ENCODE measurements at regions not wholly inside any gene's neighbourhood (a gene's known extent, or its start where the extent isn't known, plus 50 kb on each side); places are given as distances from the start of the nearest gene placed in this dataset.
A peak's percentile ranks its signal among the peaks of the same experiment; 100 is the strongest.

DNA sequence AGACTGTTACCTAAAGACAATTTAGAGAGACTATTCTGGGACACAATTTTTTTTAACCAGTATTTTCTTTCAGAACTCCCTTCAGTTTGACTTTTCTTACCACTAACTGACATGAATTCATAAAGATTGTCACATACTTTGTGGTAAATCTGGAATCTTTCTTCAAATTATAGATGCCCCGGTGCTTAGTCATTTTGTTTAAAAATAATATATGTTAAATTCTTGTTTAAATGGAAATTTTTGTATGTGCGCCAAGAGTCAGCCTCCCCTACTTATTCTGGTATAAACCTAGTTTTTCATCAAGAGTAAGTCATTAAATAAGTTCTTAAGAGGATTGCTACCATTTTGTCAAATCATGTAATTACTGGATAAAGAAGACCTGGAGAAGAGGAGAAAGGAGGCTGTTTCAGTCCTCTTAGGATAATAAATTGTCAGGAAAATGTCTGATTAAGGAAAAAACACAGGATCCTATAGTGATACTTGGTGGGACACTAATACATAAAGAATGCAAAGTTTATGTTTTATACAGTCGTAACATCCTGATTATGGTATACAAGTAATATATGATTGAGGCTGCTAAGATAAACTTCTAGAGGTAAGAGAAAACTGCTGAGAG, 424.4 kb downstream of the PMP22 start:
- H3K4me1 ChIP-seq (ENCODE audit: control insufficient read depth, insufficient read depth, low read length), result no peaks in the 10 kb centered on the region
- H3K9me3 ChIP-seq (ENCODE audit: control insufficient read depth, insufficient read depth, low read length), result no peaks in the 10 kb centered on the region
- H3K27me3 ChIP-seq (ENCODE audit: control insufficient read depth, insufficient read depth, low read length), result no peaks in the 10 kb centered on the region
- H3K27ac ChIP-seq (ENCODE audit: low read length), result no peak overlapping the region
- H3K4me3 ChIP-seq (ENCODE audit: low read length), result no peak overlapping the region
- no peaks in the 10 kb centered on the region for H3K36me3 ChIP-seq (ENCODE audit: control insufficient read depth, insufficient read depth, low read length)
- no CpG with 5 or more reads among the region's 3 CpGs for WGBS (ENCODE audit: insufficient coverage, insufficient read length)
- DNase-seq (ENCODE audit: low read depth, low spot score), result no peak

DNA sequence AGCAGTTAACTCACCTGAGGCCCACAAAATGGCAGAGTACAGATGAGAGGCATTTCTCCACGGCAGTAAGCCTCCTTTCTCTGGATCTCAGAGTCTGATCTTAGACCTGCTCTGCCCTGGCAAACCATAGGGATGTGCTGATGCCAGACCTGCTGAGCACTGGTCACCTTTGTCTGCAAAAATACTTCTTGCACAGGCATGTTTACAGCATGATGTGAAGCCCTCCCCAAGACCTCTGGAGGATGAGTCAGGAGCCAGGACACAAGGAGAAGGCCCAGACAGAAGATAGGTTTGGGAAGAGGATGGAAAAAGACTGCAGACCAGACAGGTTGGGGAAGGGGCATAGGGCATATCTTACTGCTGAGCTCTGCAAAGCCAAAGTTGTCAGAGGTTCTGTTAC, 426.6 kb downstream of the PMP22 start:
- no CpG with 5 or more reads among the region's 1 CpG for WGBS (ENCODE audit: insufficient coverage, insufficient read length)
- H3K4me3 ChIP-seq (ENCODE audit: low read length), result no peak overlapping the region
- H3K27ac ChIP-seq (ENCODE audit: low read length), result no peak overlapping the region
- no peaks in the 10 kb centered on the region for H3K4me1 ChIP-seq (ENCODE audit: control insufficient read depth, insufficient read depth, low read length)
- H3K9me3 ChIP-seq (ENCODE audit: control insufficient read depth, insufficient read depth, low read length), result no peaks in the 10 kb centered on the region
- no peaks in the 10 kb centered on the region for H3K36me3 ChIP-seq (ENCODE audit: control insufficient read depth, insufficient read depth, low read length)
- DNase-seq (ENCODE audit: low read depth, low spot score), result no peak
- H3K27me3 ChIP-seq (ENCODE audit: control insufficient read depth, insufficient read depth, low read length), result no peaks in the 10 kb centered on the region

GRCh38 chr17:14833201-14833785, 431.8 kb downstream of the PMP22 start:
- H3K27me3 ChIP-seq (ENCODE audit: control insufficient read depth, insufficient read depth, low read length), result no peaks in the 10 kb centered on the region
- no CpG with 5 or more reads among the region's 6 CpGs for WGBS (ENCODE audit: insufficient coverage, insufficient read length)
- H3K4me3 ChIP-seq (ENCODE audit: low read length), result no peak overlapping the region
- H3K36me3 ChIP-seq (ENCODE audit: control insufficient read depth, insufficient read depth, low read length), result no peaks in the 10 kb centered on the region
- no peak overlapping the region for H3K27ac ChIP-seq (ENCODE audit: low read length)
- DNase-seq (ENCODE audit: low read depth, low spot score), result no peak
- no peaks in the 10 kb centered on the region for H3K9me3 ChIP-seq (ENCODE audit: control insufficient read depth, insufficient read depth, low read length)
- no peaks in the 10 kb centered on the region for H3K4me1 ChIP-seq (ENCODE audit: control insufficient read depth, insufficient read depth, low read length)

DNA sequence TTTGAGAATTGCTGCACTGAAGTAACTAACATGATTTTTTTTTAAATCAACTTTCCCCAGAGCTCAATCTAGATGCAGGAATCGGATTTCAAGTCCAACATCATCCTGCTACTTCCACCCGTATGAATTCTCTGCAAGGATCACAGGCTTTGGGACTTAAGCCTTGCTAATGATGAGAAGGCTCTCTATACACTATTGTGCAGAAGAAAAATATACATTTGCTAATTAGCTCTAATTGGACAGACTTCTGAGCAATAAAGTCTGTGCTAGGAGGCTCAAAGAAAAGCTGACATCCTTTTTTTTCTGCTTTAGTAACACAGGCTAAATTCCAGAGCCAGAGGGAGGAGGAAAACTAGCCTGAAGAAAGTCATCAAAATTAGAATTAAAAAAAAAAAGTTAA, 433.6 kb downstream of the PMP22 start:
- no CpG with 5 or more reads among the region's 2 CpGs for WGBS (ENCODE audit: insufficient coverage, insufficient read length)
- no peaks in the 10 kb centered on the region for H3K36me3 ChIP-seq (ENCODE audit: control insufficient read depth, insufficient read depth, low read length)
- H3K9me3 ChIP-seq (ENCODE audit: control insufficient read depth, insufficient read depth, low read length), result no peaks in the 10 kb centered on the region
- no peak for DNase-seq (ENCODE audit: low read depth, low spot score)
- H3K27me3 ChIP-seq (ENCODE audit: control insufficient read depth, insufficient read depth, low read length), result no peaks in the 10 kb centered on the region
- no peak overlapping the region for H3K4me3 ChIP-seq (ENCODE audit: low read length)
- no peak overlapping the region for H3K27ac ChIP-seq (ENCODE audit: low read length)
- H3K4me1 ChIP-seq (ENCODE audit: control insufficient read depth, insufficient read depth, low read length), result no peaks in the 10 kb centered on the region

- no peak overlapping the region for H3K27ac ChIP-seq (ENCODE audit: low read length)
- H3K9me3 ChIP-seq (ENCODE audit: control insufficient read depth, insufficient read depth, low read length), result no peaks in the 10 kb centered on the region
- WGBS (ENCODE audit: insufficient coverage, insufficient read length), result no CpG with 5 or more reads among the region's 6 CpGs
- no peaks in the 10 kb centered on the region for H3K4me1 ChIP-seq (ENCODE audit: control insufficient read depth, insufficient read depth, low read length)
- no peak for DNase-seq (ENCODE audit: low read depth, low spot score)
- no peak overlapping the region for H3K4me3 ChIP-seq (ENCODE audit: low read length)
- H3K36me3 ChIP-seq (ENCODE audit: control insufficient read depth, insufficient read depth, low read length), result no peaks in the 10 kb centered on the region
- H3K27me3 ChIP-seq (ENCODE audit: control insufficient read depth, insufficient read depth, low read length), result no peaks in the 10 kb centered on the region
Observed at GRCh38 chr17:14827396-14827919, 437.7 kb downstream of the PMP22 start.

GRCh38 chr17:14826358-14826757, 438.8 kb downstream of the PMP22 start:
- no peak for DNase-seq (ENCODE audit: low read depth, low spot score)
- Histone ChIP-seq H3K4me1 (ENCODE audit: control insufficient read depth, insufficient read depth, low read length) (no peaks in the 10 kb centered on the region), H3K9me3 (ENCODE audit: control insufficient read depth, insufficient read depth, low read length) (no peaks in the 10 kb centered on the region), H3K4me3 (ENCODE audit: low read length) (no peak overlapping the region), H3K27me3 (ENCODE audit: control insufficient read depth, insufficient read depth, low read length) (no peaks in the 10 kb centered on the region), H3K36me3 (ENCODE audit: control insufficient read depth, insufficient read depth, low read length) (no peaks in the 10 kb centered on the region), H3K27ac (ENCODE audit: low read length) (no peak overlapping the region)
- no CpG with 5 or more reads among the region's 3 CpGs for WGBS (ENCODE audit: insufficient coverage, insufficient read length)

DNA sequence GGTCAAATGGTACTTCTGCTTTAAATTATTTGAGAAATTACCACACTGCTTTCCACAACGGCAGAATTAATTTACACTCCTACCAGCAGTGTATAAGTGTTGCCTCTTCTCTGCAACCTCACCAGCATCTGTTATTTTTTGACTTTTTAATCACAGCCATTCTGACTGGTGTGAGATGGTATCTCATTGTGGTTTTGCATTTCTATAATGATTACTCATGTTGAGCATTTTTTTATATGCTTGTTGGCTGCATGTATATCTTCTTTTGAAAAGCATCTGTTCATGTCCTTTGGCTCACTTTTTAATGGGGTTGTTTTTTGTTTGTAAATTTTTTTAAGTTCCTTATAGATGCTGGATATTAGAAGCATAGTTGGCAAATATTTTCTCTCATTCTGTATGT, 446.7 kb downstream of the PMP22 start:
- WGBS (ENCODE audit: insufficient coverage, insufficient read length), result no CpG with 5 or more reads among the region's 1 CpG
- no peaks in the 10 kb centered on the region for H3K27me3 ChIP-seq (ENCODE audit: control insufficient read depth, insufficient read depth, low read length)
- no peaks in the 10 kb centered on the region for H3K9me3 ChIP-seq (ENCODE audit: control insufficient read depth, insufficient read depth, low read length)
- H3K36me3 ChIP-seq (ENCODE audit: control insufficient read depth, insufficient read depth, low read length), result no peaks in the 10 kb centered on the region
- no peaks in the 10 kb centered on the region for H3K4me1 ChIP-seq (ENCODE audit: control insufficient read depth, insufficient read depth, low read length)
- no peak overlapping the region for H3K27ac ChIP-seq (ENCODE audit: low read length)
- no peak overlapping the region for H3K4me3 ChIP-seq (ENCODE audit: low read length)
- DNase-seq (ENCODE audit: low read depth, low spot score), result no peak

GRCh38 chr17:14815079-14815478, 450.0 kb downstream of the PMP22 start:
- H3K27me3 ChIP-seq (ENCODE audit: control insufficient read depth, insufficient read depth, low read length), result no peaks in the 10 kb centered on the region
- DNase-seq (ENCODE audit: low read depth, low spot score), result no peak
- no peak overlapping the region for H3K27ac ChIP-seq (ENCODE audit: low read length)
- H3K4me3 ChIP-seq (ENCODE audit: low read length), result no peak overlapping the region
- no CpG with 5 or more reads among the region's 6 CpGs for WGBS (ENCODE audit: insufficient coverage, insufficient read length)
- no peaks in the 10 kb centered on the region for H3K4me1 ChIP-seq (ENCODE audit: control insufficient read depth, insufficient read depth, low read length)
- no peaks in the 10 kb centered on the region for H3K36me3 ChIP-seq (ENCODE audit: control insufficient read depth, insufficient read depth, low read length)
- H3K9me3 ChIP-seq (ENCODE audit: control insufficient read depth, insufficient read depth, low read length), result no peaks in the 10 kb centered on the region

GRCh38 chr17:14813649-14814370, 451.3 kb downstream of the PMP22 start:
- H3K27me3 ChIP-seq (ENCODE audit: control insufficient read depth, insufficient read depth, low read length), result no peaks in the 10 kb centered on the region
- H3K9me3 ChIP-seq (ENCODE audit: control insufficient read depth, insufficient read depth, low read length), result no peaks in the 10 kb centered on the region
- H3K4me1 ChIP-seq (ENCODE audit: control insufficient read depth, insufficient read depth, low read length), result no peaks in the 10 kb centered on the region
- H3K36me3 ChIP-seq (ENCODE audit: control insufficient read depth, insufficient read depth, low read length), result no peaks in the 10 kb centered on the region
- H3K27ac ChIP-seq (ENCODE audit: low read length), result no peak overlapping the region
- DNase-seq (ENCODE audit: low read depth, low spot score), result peak; percentile 66
- no CpG with 5 or more reads among the region's 18 CpGs for WGBS (ENCODE audit: insufficient coverage, insufficient read length)
- H3K4me3 ChIP-seq (ENCODE audit: low read length), result no peak overlapping the region

DNA sequence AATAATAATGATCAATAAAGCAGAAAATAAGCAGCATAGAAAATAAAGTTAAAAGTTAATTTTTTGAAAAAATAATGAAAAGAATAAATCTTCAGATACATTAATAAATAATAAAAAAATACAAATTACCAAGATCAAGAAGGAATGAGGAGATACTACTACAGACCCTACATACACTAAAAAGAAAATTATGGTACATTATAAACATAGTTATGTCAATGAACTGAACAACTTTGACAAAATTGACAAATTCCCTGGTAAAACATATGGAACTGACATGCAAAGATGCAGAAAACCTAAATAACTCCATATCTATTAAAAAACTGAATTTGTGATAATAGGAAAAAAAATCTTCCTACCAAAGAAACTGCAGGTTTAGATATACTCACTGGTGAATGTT, 456.7 kb downstream of the PMP22 start:
- no peaks in the 10 kb centered on the region for H3K4me1 ChIP-seq (ENCODE audit: control insufficient read depth, insufficient read depth, low read length)
- no peaks in the 10 kb centered on the region for H3K27me3 ChIP-seq (ENCODE audit: control insufficient read depth, insufficient read depth, low read length)
- H3K9me3 ChIP-seq (ENCODE audit: control insufficient read depth, insufficient read depth, low read length), result no peaks in the 10 kb centered on the region
- no peak for DNase-seq (ENCODE audit: low read depth, low spot score)
- no peak overlapping the region for H3K4me3 ChIP-seq (ENCODE audit: low read length)
- no peaks in the 10 kb centered on the region for H3K36me3 ChIP-seq (ENCODE audit: control insufficient read depth, insufficient read depth, low read length)
- H3K27ac ChIP-seq (ENCODE audit: low read length), result no peak overlapping the region

- no peaks in the 10 kb centered on the region for H3K9me3 ChIP-seq (ENCODE audit: control insufficient read depth, insufficient read depth, low read length)
Observed at GRCh38 chr17:14805348-14805747, 459.8 kb downstream of the PMP22 start.

More at GRCh38 chr17:14805348-14805747, 459.8 kb downstream of the PMP22 start:
- H3K4me1 ChIP-seq (ENCODE audit: control insufficient read depth, insufficient read depth, low read length), result no peaks in the 10 kb centered on the region
- H3K36me3 ChIP-seq (ENCODE audit: control insufficient read depth, insufficient read depth, low read length), result no peaks in the 10 kb centered on the region
- H3K27ac ChIP-seq (ENCODE audit: low read length), result no peak overlapping the region
- DNase-seq (ENCODE audit: low read depth, low spot score), result no peak
- H3K27me3 ChIP-seq (ENCODE audit: control insufficient read depth, insufficient read depth, low read length), result no peaks in the 10 kb centered on the region
- no peak overlapping the region for H3K4me3 ChIP-seq (ENCODE audit: low read length)

Measured in iPS DF 6.9 (cell line).